ENCODE measurements at regions not wholly inside any gene's neighbourhood (a gene's known extent, or its start where the extent isn't known, plus 50 kb on each side); places are given as distances from the start of the nearest gene placed in this dataset.

- WGBS (ENCODE audit: low lambda C conversion rate) = 43% methylated on average over 5 of the region's 5 CpGs
These were observed 1324.4 kb downstream of the GRIK2 start for GRCh38 chr6:102717737-102718456.

More at GRCh38 chr6:102717737-102718456, 1324.4 kb downstream of the GRIK2 start:
- no peaks in the 10 kb centered on the region for H3K4me1 ChIP-seq (ENCODE audit: control insufficient read depth in 1 of 2, insufficient read depth in 2 of 2, low read depth in 1 of 2, low read length in 1 of 2)
- no peaks in the 10 kb centered on the region for H3K9me2 ChIP-seq
- ChIA-PET POLR2A (no interaction called here), CTCF (no interaction called here)
- no peaks in the 10 kb centered on the region for H3K36me3 ChIP-seq (replicated peaks in 1 of 2; ENCODE audit: control insufficient read depth in 1 of 2, insufficient read depth in 2 of 2, low read length in 1 of 2)
- no peaks in the 10 kb centered on the region for H3F3A ChIP-seq (replicated peaks; ENCODE audit: insufficient read depth)
- H3K4me2 ChIP-seq = no peak overlapping the region
- no peaks in the 10 kb centered on the region for H4K20me1 ChIP-seq (ENCODE audit: insufficient read depth)
- no peaks in the 10 kb centered on the region for H3K9me3 ChIP-seq
- H2AFZ ChIP-seq (ENCODE audit: low read depth) = no peak overlapping the region
- TF ChIP-seq CTCF (IDR thresholded peaks at IDR 0.05) (no peak), TEAD4 (IDR thresholded peaks at IDR 0.05; ENCODE audit: borderline replicate concordance, insufficient read depth) (no peak), MXI1 (IDR thresholded peaks at IDR 0.05; ENCODE audit: low read depth, low read length) (no peak), NFIC (IDR thresholded peaks at IDR 0.05; ENCODE audit: borderline replicate concordance) (no peak), MAX (IDR thresholded peaks at IDR 0.05; ENCODE audit: low read depth) (no peak), JUND (IDR thresholded peaks at IDR 0.05) (no peak), RFX5 (IDR thresholded peaks at IDR 0.05; ENCODE audit: low read length) (no peak), EP300 (IDR thresholded peaks at IDR 0.05; ENCODE audit: borderline replicate concordance in 1 of 2, low read depth in 1 of 2, low read length in 1 of 2) (no peak), MEF2A (IDR thresholded peaks at IDR 0.05; ENCODE audit: borderline replicate concordance, low read depth) (no peak), FOXM1 (IDR thresholded peaks at IDR 0.05; ENCODE audit: low read depth) (no peak), POLR2AphosphoS5 (IDR thresholded peaks at IDR 0.05; ENCODE audit: low read depth, low read length) (no peak), ELF1 (IDR thresholded peaks at IDR 0.05) (no peak), EZH2phosphoT487 (IDR thresholded peaks at IDR 0.05; ENCODE audit: borderline replicate concordance, low read depth) (no peak), RCOR1 (IDR thresholded peaks at IDR 0.05; ENCODE audit: low read length) (no peak), TCF12 (IDR thresholded peaks at IDR 0.05) (no peak), IRF3 (IDR thresholded peaks at IDR 0.05; ENCODE audit: low read depth, low read length) (no peak), USF1 (IDR thresholded peaks at IDR 0.05; ENCODE audit: borderline replicate concordance, low read depth) (no peak), SMC3 (IDR thresholded peaks at IDR 0.05; ENCODE audit: low read depth, low read length) (no peak), ZBTB33 (IDR thresholded peaks at IDR 0.05; ENCODE audit: borderline replicate concordance, low read depth) (no peak)
- TF ChIP-seq, protein P1, sequence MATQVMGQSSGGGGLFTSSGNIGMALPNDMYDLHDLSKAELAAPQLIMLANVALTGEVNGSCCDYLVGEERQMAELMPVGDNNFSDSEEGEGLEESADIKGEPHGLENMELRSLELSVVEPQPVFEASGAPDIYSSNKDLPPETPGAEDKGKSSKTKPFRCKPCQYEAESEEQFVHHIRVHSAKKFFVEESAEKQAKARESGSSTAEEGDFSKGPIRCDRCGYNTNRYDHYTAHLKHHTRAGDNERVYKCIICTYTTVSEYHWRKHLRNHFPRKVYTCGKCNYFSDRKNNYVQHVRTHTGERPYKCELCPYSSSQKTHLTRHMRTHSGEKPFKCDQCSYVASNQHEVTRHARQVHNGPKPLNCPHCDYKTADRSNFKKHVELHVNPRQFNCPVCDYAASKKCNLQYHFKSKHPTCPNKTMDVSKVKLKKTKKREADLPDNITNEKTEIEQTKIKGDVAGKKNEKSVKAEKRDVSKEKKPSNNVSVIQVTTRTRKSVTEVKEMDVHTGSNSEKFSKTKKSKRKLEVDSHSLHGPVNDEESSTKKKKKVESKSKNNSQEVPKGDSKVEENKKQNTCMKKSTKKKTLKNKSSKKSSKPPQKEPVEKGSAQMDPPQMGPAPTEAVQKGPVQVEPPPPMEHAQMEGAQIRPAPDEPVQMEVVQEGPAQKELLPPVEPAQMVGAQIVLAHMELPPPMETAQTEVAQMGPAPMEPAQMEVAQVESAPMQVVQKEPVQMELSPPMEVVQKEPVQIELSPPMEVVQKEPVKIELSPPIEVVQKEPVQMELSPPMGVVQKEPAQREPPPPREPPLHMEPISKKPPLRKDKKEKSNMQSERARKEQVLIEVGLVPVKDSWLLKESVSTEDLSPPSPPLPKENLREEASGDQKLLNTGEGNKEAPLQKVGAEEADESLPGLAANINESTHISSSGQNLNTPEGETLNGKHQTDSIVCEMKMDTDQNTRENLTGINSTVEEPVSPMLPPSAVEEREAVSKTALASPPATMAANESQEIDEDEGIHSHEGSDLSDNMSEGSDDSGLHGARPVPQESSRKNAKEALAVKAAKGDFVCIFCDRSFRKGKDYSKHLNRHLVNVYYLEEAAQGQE (IDR thresholded peaks at IDR 0.05; ENCODE audit: low read depth, low read length) = no peak
- no peaks in the 10 kb centered on the region for H3K27me3 ChIP-seq (ENCODE audit: insufficient read depth)
- no peak overlapping the region for H3K4me3 ChIP-seq (ENCODE audit: low read depth in 2 of 2, low read length in 1 of 2)
- no peak for DNase-seq
- no peaks in the 10 kb centered on the region for H3K79me2 ChIP-seq (ENCODE audit: insufficient read depth)
- no peak overlapping the region for H3K9ac ChIP-seq
- H3K27ac ChIP-seq (ENCODE audit: low read depth in 2 of 2, low read length in 1 of 2) = no peak overlapping the region
